ENCODE measurements at regions not wholly inside any gene's neighbourhood (a gene's known extent, or its start where the extent isn't known, plus 50 kb on each side); places are given as distances from the start of the nearest gene placed in this dataset.
"Not testable (repeated sequence)": the region's sequence is repeated elsewhere in the genome, so short reads cannot be mapped to it uniquely, and the experiment has no call there.

- no peaks in the 10 kb centered on the region for H3K9me3 ChIP-seq (ENCODE audit: low read depth, low read length, poor library complexity, severe bottlenecking)
- no peaks in the 10 kb centered on the region for H3K27me3 ChIP-seq (replicated peaks; ENCODE audit: insufficient read depth, low read depth, low read length, poor library complexity)
- H3K36me3 ChIP-seq (ENCODE audit: insufficient read depth, low read length, poor library complexity, severe bottlenecking) = no peaks in the 10 kb centered on the region
- DNase-seq (ENCODE audit: low spot score) = no peak
- H3K27ac ChIP-seq (ENCODE audit: low read depth, low read length, poor library complexity, severe bottlenecking) = no peak overlapping the region
- no peak overlapping the region for H3K4me3 ChIP-seq (ENCODE audit: low read depth, low read length, poor library complexity, severe bottlenecking)
- ChIA-PET CTCF (no interaction called here), POLR2A (ENCODE audit: low non-redundant PET) (no interaction called here)
- no TSS peak for BruUV-seq (replicated peaks)
- H3K4me1 ChIP-seq (ENCODE audit: insufficient read depth, low read length, poor library complexity, severe bottlenecking) = no peaks in the 10 kb centered on the region
- intact Hi-C loops (cut with micrococcal nuclease; ENCODE audit: unreplicated experiment) = no loop called here
- no peak for TF ChIP-seq CTCF (conservative IDR thresholded peaks at IDR 0.05; ENCODE audit: low read depth, low read length)
- TF ChIP-seq EZH2 (IDR thresholded peaks at IDR 0.05; ENCODE audit: borderline replicate concordance, low read depth, low read length, poor library complexity, severe bottlenecking) = no peak
These were observed 102.0 kb upstream of the TSLP start for GRCh38 chr5:110969502-110969901.

GRCh38 chr5:110973510-110973909 lies 98.0 kb upstream of the TSLP start:
- CTCF ChIA-PET = no interaction called here
- Histone ChIP-seq H3K4me3 (ENCODE audit: low read depth, low read length, poor library complexity, severe bottlenecking) (no peak overlapping the region), H3K27me3 (replicated peaks; ENCODE audit: insufficient read depth, low read depth, low read length, poor library complexity) (no peaks in the 10 kb centered on the region), H3K9me3 (ENCODE audit: low read depth, low read length, poor library complexity, severe bottlenecking) (no peaks in the 10 kb centered on the region), H3K27ac (ENCODE audit: low read depth, low read length, poor library complexity, severe bottlenecking) (no peak overlapping the region), H3K36me3 (ENCODE audit: insufficient read depth, low read length, poor library complexity, severe bottlenecking) (no peaks in the 10 kb centered on the region), H3K4me1 (ENCODE audit: insufficient read depth, low read length, poor library complexity, severe bottlenecking) (no peaks in the 10 kb centered on the region)
- BruUV-seq (replicated peaks) = no TSS peak
- intact Hi-C loops (cut with micrococcal nuclease; ENCODE audit: unreplicated experiment) = no loop called here
- DNase-seq (ENCODE audit: low spot score) = no peak
- POLR2A ChIA-PET (ENCODE audit: low non-redundant PET) = no interaction called here
- TF ChIP-seq EZH2 (IDR thresholded peaks at IDR 0.05; ENCODE audit: borderline replicate concordance, low read depth, low read length, poor library complexity, severe bottlenecking) (no peak), CTCF (conservative IDR thresholded peaks at IDR 0.05; ENCODE audit: low read depth, low read length) (no peak)

GRCh38 chr5:110977915-110978314 lies 93.6 kb upstream of the TSLP start:
- Histone ChIP-seq H3K27ac (ENCODE audit: low read depth, low read length, poor library complexity, severe bottlenecking) (no peak overlapping the region), H3K9me3 (ENCODE audit: low read depth, low read length, poor library complexity, severe bottlenecking) (no peaks in the 10 kb centered on the region), H3K4me3 (ENCODE audit: low read depth, low read length, poor library complexity, severe bottlenecking) (no peak overlapping the region), H3K36me3 (ENCODE audit: insufficient read depth, low read length, poor library complexity, severe bottlenecking) (no peaks in the 10 kb centered on the region), H3K27me3 (replicated peaks; ENCODE audit: insufficient read depth, low read depth, low read length, poor library complexity) (no peaks in the 10 kb centered on the region), H3K4me1 (ENCODE audit: insufficient read depth, low read length, poor library complexity, severe bottlenecking) (no peaks in the 10 kb centered on the region)
- ChIA-PET CTCF (no interaction called here), POLR2A (ENCODE audit: low non-redundant PET) (no interaction called here)
- intact Hi-C loops (cut with micrococcal nuclease; ENCODE audit: unreplicated experiment) = no loop called here
- BruUV-seq (replicated peaks) = no TSS peak
- TF ChIP-seq EZH2 (IDR thresholded peaks at IDR 0.05; ENCODE audit: borderline replicate concordance, low read depth, low read length, poor library complexity, severe bottlenecking) = no peak
- no peak for TF ChIP-seq CTCF (conservative IDR thresholded peaks at IDR 0.05; ENCODE audit: low read depth, low read length)
- DNase-seq (ENCODE audit: low spot score) = no peak

- DNase-seq (ENCODE audit: low spot score); H3K4me1 ChIP-seq (ENCODE audit: insufficient read depth, low read length, poor library complexity, severe bottlenecking); H3K27me3 ChIP-seq (replicated peaks; ENCODE audit: insufficient read depth, low read depth, low read length, poor library complexity); POLR2A ChIA-PET (ENCODE audit: low non-redundant PET); H3K36me3 ChIP-seq (ENCODE audit: insufficient read depth, low read length, poor library complexity, severe bottlenecking); H3K9me3 ChIP-seq (ENCODE audit: low read depth, low read length, poor library complexity, severe bottlenecking); H3K27ac ChIP-seq (ENCODE audit: low read depth, low read length, poor library complexity, severe bottlenecking); CTCF ChIA-PET; BruUV-seq (replicated peaks); H3K4me3 ChIP-seq (ENCODE audit: low read depth, low read length, poor library complexity, severe bottlenecking); intact Hi-C loops (cut with micrococcal nuclease; ENCODE audit: unreplicated experiment): not testable (repeated sequence)
These were observed 85.6 kb upstream of the TSLP start for GRCh38 chr5:110985882-110986281.

GRCh38 chr5:110987573-110987972 lies 83.9 kb upstream of the TSLP start:
- POLR2A ChIA-PET (ENCODE audit: low non-redundant PET); H3K36me3 ChIP-seq (ENCODE audit: insufficient read depth, low read length, poor library complexity, severe bottlenecking); CTCF ChIA-PET; intact Hi-C loops (cut with micrococcal nuclease; ENCODE audit: unreplicated experiment); H3K9me3 ChIP-seq (ENCODE audit: low read depth, low read length, poor library complexity, severe bottlenecking); H3K4me3 ChIP-seq (ENCODE audit: low read depth, low read length, poor library complexity, severe bottlenecking); H3K27ac ChIP-seq (ENCODE audit: low read depth, low read length, poor library complexity, severe bottlenecking); BruUV-seq (replicated peaks); DNase-seq (ENCODE audit: low spot score); H3K27me3 ChIP-seq (replicated peaks; ENCODE audit: insufficient read depth, low read depth, low read length, poor library complexity); H3K4me1 ChIP-seq (ENCODE audit: insufficient read depth, low read length, poor library complexity, severe bottlenecking): not testable (repeated sequence)
